Endothelial cell of umbilical vein (primary cell): ENCODE measurements at regions not wholly inside any gene's neighbourhood (a gene's known extent, or its start where the extent isn't known, plus 50 kb on each side); places are given as distances from the start of the nearest gene placed in this dataset.

Experiments
- BruUV-seq: library from RNA; stranded (reverse); fragments of 400-500 nt; replicated peaks from 2 replicates; lab custom pipeline; 2021; lab: Mats Ljungman, UMichigan
- CTCF ChIA-PET: fragments of 300-600, 350-600 bp; sonication (Branson Sonifier 250); formaldehyde crosslinking; loops from one replicate; lab custom pipeline; 2021; ENCODE audit warnings: antibody characterized with exemption, inconsistent platforms; lab: Charles Lee
- POLR2A ChIA-PET: fragments of 300-600, 350-600 bp; sonication (Branson Sonifier 250); formaldehyde crosslinking; loops from one replicate; lab custom pipeline; 2021; ENCODE audit warnings: antibody characterized with exemption, inconsistent platforms; lab: Charles Lee
- DNase-seq: peaks from one replicate; pipeline ENCODE4 v3.0.0-alpha.2; 2011; ENCODE audit warnings: low read depth, low spot score
- FAIRE-seq: peaks from 2 replicates; lab custom pipeline; 2011; peaks lifted over from hg19 to GRCh38; lab: Jason Lieb, UNC
- H2AFZ ChIP-seq: 2 replicates; pipeline ENCODE4 v1.6.0; 2012; ENCODE audit warnings: low read depth, low read length, control low read depth, inconsistent platforms
- H3K27ac ChIP-seq: 2 replicates; pipeline ENCODE4 v1.5.1; 2011; ENCODE audit warnings: low read depth, mild to moderate bottlenecking, control low read depth, low read length, moderate library complexity; ENCODE audit not compliant: insufficient read depth
- H3K27me3 ChIP-seq, 2 experiments: 2 replicates each; pipeline versions ENCODE4 v1.6.0 to v1.6.1; 2011; ENCODE audit warnings: low read length in 2 of 2, mixed read lengths in 1 of 2; ENCODE audit not compliant: control insufficient read depth in 2 of 2, insufficient read depth in 2 of 2
- H3K36me3 ChIP-seq, 2 experiments: 2 replicates in 1 of 2; 3 replicates in 1 of 2; pipeline ENCODE4 v1.5.1; 2011; ENCODE audit warnings: low read length in 2 of 2, mild to moderate bottlenecking in 1 of 2, moderate library complexity in 1 of 2; ENCODE audit not compliant: control insufficient read depth in 2 of 2, insufficient read depth in 2 of 2; ENCODE audit errors: extremely low read depth in 1 of 2
- H3K4me1 ChIP-seq: 3 replicates; pipeline ENCODE4 v1.5.1; 2011; ENCODE audit warnings: mild to moderate bottlenecking, low read length; ENCODE audit not compliant: control insufficient read depth, insufficient read depth; ENCODE audit errors: extremely low read depth
- H3K4me2 ChIP-seq: 2 replicates; pipeline ENCODE4 v1.6.1; 2011; ENCODE audit warnings: low read length, control low read depth, mixed read lengths; ENCODE audit not compliant: insufficient read depth
- H3K4me3 ChIP-seq, 3 experiments: fragments of 200-600 bp in 1 of 3; sonication (generic), shearing (Covaris generic) in 1 of 3; replicated peaks in 1 of 3; 2 replicates each; pipeline ENCODE4 v1.5.1; 2011 to 2016; ENCODE audit warnings: control low read depth in 3 of 3, low read length in 3 of 3, mild to moderate bottlenecking in 2 of 3, inconsistent platforms in 1 of 3, low read depth in 1 of 3, moderate library complexity in 1 of 3; ENCODE audit not compliant: insufficient read depth in 1 of 3
- H3K79me2 ChIP-seq: 2 replicates; pipeline ENCODE4 v1.6.0; 2012; ENCODE audit warnings: low read length, inconsistent platforms; ENCODE audit not compliant: control insufficient read depth, insufficient read depth
- H3K9ac ChIP-seq: replicated peaks from 2 replicates; pipeline ENCODE3; 2011; ENCODE audit warnings: low read length, control low read depth; ENCODE audit not compliant: insufficient read depth; ENCODE audit errors: extremely low read depth
- H3K9me1 ChIP-seq: replicated peaks from 3 replicates; pipeline ENCODE4 v1.6.0; 2011; ENCODE audit warnings: mild to moderate bottlenecking, low read length; ENCODE audit not compliant: control insufficient read depth, insufficient read depth; ENCODE audit errors: extremely low read depth
- H3K9me3 ChIP-seq: replicated peaks from 2 replicates; pipeline ENCODE4 v1.5.1; 2012; ENCODE audit warnings: low read length, inconsistent platforms; ENCODE audit not compliant: control insufficient read depth, insufficient read depth
- H4K20me1 ChIP-seq: replicated peaks from 2 replicates; pipeline ENCODE3; 2011; ENCODE audit warnings: mild to moderate bottlenecking, low read length; ENCODE audit not compliant: control insufficient read depth, insufficient read depth; ENCODE audit errors: extremely low read depth
- EZH2 ChIP-seq: IDR thresholded peaks from 2 replicates; pipeline ENCODE4 v1.6.1; 2012; ENCODE audit warnings: borderline replicate concordance, low read depth, mild to moderate bottlenecking, moderate library complexity, low read length, inconsistent platforms; ENCODE audit not compliant: severe bottlenecking
- FOS ChIP-seq: IDR thresholded peaks from 2 replicates; pipeline ENCODE4 v1.6.1; 2011; ENCODE audit warnings: mild to moderate bottlenecking, low read length, moderate library complexity, borderline replicate concordance; ENCODE audit not compliant: insufficient read depth
- GATA2 ChIP-seq: IDR thresholded peaks from 2 replicates; pipeline ENCODE4 v1.7.0; 2011; ENCODE audit warnings: low read depth, mild to moderate bottlenecking, moderate library complexity, mixed read lengths, low read length; ENCODE audit not compliant: insufficient read length, insufficient read depth
- JUN ChIP-seq: IDR thresholded peaks from 2 replicates; pipeline ENCODE4 v1.6.1; 2011; ENCODE audit warnings: borderline replicate concordance, low read depth; ENCODE audit not compliant: insufficient read length, insufficient read depth
- MYC ChIP-seq: IDR thresholded peaks from one replicate; pipeline ENCODE4 v1.6.1; 2011; ENCODE audit warnings: mild to moderate bottlenecking, low read depth, low read length
- POLR2A ChIP-seq: IDR thresholded peaks from 2 replicates; pipeline ENCODE4 v1.6.1; 2012; ENCODE audit warnings: low read depth, mild to moderate bottlenecking, control low read depth, low read length
- POLR2AphosphoS5 ChIP-seq: IDR thresholded peaks from 2 replicates; pipeline ENCODE4 v1.6.1; 2012; ENCODE audit warnings: low read depth, mild to moderate bottlenecking, control low read depth, low read length, moderate library complexity; ENCODE audit not compliant: insufficient read depth
- dilution Hi-C: fragments of 300-500 bp; cut with MboI; formaldehyde crosslinking; loops from one replicate; pipeline ENCODE4 v1.15.0; 2019; ENCODE audit warnings: low sequenced_read_pairs; ENCODE audit not compliant: extremely low pct_ligation_motif_present
- intact Hi-C: fragments of 100-400 bp; cut with micrococcal nuclease; formaldehyde crosslinking; loops from one replicate; pipeline ENCODE4 v1.10.0; 2022
- TF ChIP-seq, protein P1 (sequence below): IDR thresholded peaks from 2 replicates; pipeline ENCODE4 v1.6.1; 2011; ENCODE audit not compliant: insufficient read depth, insufficient read length
- TF ChIP-seq, protein P2 (sequence below), 2 donors: IDR thresholded peaks; 1 replicate in 1 of 2; 2 replicates in 1 of 2; pipeline ENCODE4 v1.5.1; 2011; ENCODE audit warnings: low read length in 2 of 2, mild to moderate bottlenecking in 2 of 2, moderate library complexity in 2 of 2, control low read depth in 1 of 2, inconsistent platforms in 1 of 2, low read depth in 1 of 2; ENCODE audit not compliant: insufficient read depth in 1 of 2; ENCODE audit errors: extremely low read depth in 1 of 2

DNA sequence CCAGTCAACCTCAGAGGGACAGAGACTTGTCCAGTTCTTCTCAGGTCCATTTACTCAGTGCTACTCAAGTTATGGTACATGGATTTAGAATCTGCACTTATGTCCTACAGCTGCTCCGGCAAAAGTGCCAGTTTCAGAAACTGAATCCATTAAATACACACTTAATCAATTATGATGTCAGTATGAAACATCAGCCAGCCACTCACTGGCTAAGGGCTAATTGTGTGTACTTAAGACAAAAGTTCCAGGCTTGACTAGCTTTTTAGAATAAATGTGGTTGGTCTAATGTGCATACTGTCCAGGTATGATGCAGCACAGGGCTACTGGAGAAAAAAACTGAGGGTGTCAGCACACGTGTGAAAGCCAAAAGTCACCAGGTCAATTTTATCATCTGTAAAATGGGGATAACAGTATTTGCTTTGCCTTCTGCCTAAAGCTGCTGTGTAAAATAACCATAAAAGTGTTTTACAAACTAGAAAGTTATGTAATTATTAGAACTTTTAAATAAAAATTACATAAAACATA lies 55.4 kb upstream of the CYP2D6 start:
- dilution Hi-C loops: no loop called here
- no peak for FAIRE-seq
- H3K79me2 ChIP-seq: peaks cover 9% of the 10 kb centered on the region

DNA sequence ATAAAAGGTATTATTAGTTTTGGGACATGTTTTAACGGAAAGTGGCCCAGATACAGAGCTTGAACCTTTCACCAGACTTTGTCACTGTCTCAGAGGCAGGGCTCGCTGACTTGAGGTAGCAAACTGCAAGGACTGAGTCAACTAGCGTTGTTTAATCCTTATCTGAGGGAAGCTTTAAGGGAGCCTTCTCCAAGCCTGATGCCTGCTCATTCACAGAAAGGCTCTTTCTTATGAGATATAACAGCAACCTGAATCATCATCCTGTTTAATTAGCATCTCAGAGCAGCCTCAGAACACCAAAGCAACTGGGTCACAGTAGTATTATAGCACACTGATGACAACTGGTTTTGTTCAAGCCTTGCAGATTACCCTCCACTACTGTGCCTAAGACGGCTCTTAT lies 54.2 kb upstream of the CYP2D6 start:
- Histone ChIP-seq H3K36me3 (no peaks in the 10 kb centered on the region), H3K4me3 (no peak overlapping the region), H4K20me1 (peaks cover 3% of the 10 kb centered on the region), H3K9me1 (no peaks in the 10 kb centered on the region), H3K4me2 (no peak overlapping the region), H2AFZ (no peak overlapping the region), H3K79me2 (peaks cover 5% of the 10 kb centered on the region), H3K4me1 (peaks cover 3% of the 10 kb centered on the region), H3K27me3 (no peaks in the 10 kb centered on the region), H3K9ac (no peak overlapping the region), H3K9me3 (no peaks in the 10 kb centered on the region), H3K27ac (no peak overlapping the region)
- FAIRE-seq (no peak), DNase-seq (no peak)
- ChIA-PET CTCF (no interaction called here), POLR2A (no interaction called here)
- TF ChIP-seq GATA2 (no peak), EZH2 (no peak), JUN (no peak), MYC (no peak), POLR2AphosphoS5 (no peak), FOS (no peak), POLR2A (no peak)
- TF ChIP-seq, protein P1, sequence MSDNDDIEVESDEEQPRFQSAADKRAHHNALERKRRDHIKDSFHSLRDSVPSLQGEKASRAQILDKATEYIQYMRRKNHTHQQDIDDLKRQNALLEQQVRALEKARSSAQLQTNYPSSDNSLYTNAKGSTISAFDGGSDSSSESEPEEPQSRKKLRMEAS: no peak
- TF ChIP-seq, protein P2, sequence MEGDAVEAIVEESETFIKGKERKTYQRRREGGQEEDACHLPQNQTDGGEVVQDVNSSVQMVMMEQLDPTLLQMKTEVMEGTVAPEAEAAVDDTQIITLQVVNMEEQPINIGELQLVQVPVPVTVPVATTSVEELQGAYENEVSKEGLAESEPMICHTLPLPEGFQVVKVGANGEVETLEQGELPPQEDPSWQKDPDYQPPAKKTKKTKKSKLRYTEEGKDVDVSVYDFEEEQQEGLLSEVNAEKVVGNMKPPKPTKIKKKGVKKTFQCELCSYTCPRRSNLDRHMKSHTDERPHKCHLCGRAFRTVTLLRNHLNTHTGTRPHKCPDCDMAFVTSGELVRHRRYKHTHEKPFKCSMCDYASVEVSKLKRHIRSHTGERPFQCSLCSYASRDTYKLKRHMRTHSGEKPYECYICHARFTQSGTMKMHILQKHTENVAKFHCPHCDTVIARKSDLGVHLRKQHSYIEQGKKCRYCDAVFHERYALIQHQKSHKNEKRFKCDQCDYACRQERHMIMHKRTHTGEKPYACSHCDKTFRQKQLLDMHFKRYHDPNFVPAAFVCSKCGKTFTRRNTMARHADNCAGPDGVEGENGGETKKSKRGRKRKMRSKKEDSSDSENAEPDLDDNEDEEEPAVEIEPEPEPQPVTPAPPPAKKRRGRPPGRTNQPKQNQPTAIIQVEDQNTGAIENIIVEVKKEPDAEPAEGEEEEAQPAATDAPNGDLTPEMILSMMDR (IDR thresholded peaks at IDR 0.05; ENCODE audit: extremely low read depth in 1 of 2, insufficient read depth in 1 of 2, low read depth in 1 of 2, low read length in 2 of 2): no peak
- dilution Hi-C loops (no loop called here), intact Hi-C loops (no loop called here)
- BruUV-seq: no TSS peak

More for the DNA sequence above, 55.4 kb upstream of the CYP2D6 start:
- Histone ChIP-seq H3K27me3 (no peaks in the 10 kb centered on the region), H3K36me3 (no peaks in the 10 kb centered on the region), H3K4me3 (no peak overlapping the region), H2AFZ (no peak overlapping the region), H3K27ac (no peak overlapping the region), H3K9me1 (no peaks in the 10 kb centered on the region), H3K9me3 (no peaks in the 10 kb centered on the region), H4K20me1 (peaks cover 4% of the 10 kb centered on the region), H3K9ac (no peak overlapping the region), H3K4me2 (no peak overlapping the region), H3K4me1 (peaks cover 3% of the 10 kb centered on the region)
- no peak for DNase-seq
- ChIA-PET POLR2A (no interaction called here), CTCF (interaction anchor here (0.9 to 1.0 kb wide), 2 partner anchors 9 to 11 kb away, joined by 3 to 4 read pairs; no protein-coding TSS in a partner anchor)
- TF ChIP-seq POLR2A: no peak
- no peak for TF ChIP-seq JUN
- TF ChIP-seq, protein P2 (IDR thresholded peaks at IDR 0.05; ENCODE audit: extremely low read depth in 1 of 2, insufficient read depth in 1 of 2, low read depth in 1 of 2, low read length in 2 of 2): no peak
- TF ChIP-seq POLR2AphosphoS5: no peak
- no peak for TF ChIP-seq GATA2
- TF ChIP-seq MYC: no peak
- intact Hi-C loops: no loop called here
- no TSS peak for BruUV-seq
